Lower leg skin (tissue), 3 donors: ENCODE measurements at regions not wholly inside any gene's neighbourhood (a gene's known extent, or its start where the extent isn't known, plus 50 kb on each side); places are given as distances from the start of the nearest gene placed in this dataset.

Source experiments
- CTCF ChIP-seq, 3 donors: fragments of 450-650 bp; IDR thresholded peaks; one replicate each; pipeline ENCODE4 v1.5.1; 2016; ENCODE audit warnings: antibody characterized with exemption in 3 of 3, mild to moderate bottlenecking in 3 of 3, moderate library complexity in 2 of 3
- POLR2A ChIP-seq, 2 donors: fragments of 450-650 bp; IDR thresholded peaks; one replicate each; pipeline ENCODE4 v1.6.1; 2016 to 2017; ENCODE audit warnings: antibody characterized with exemption in 2 of 2, mild to moderate bottlenecking in 1 of 2, moderate library complexity in 1 of 2

DNA sequence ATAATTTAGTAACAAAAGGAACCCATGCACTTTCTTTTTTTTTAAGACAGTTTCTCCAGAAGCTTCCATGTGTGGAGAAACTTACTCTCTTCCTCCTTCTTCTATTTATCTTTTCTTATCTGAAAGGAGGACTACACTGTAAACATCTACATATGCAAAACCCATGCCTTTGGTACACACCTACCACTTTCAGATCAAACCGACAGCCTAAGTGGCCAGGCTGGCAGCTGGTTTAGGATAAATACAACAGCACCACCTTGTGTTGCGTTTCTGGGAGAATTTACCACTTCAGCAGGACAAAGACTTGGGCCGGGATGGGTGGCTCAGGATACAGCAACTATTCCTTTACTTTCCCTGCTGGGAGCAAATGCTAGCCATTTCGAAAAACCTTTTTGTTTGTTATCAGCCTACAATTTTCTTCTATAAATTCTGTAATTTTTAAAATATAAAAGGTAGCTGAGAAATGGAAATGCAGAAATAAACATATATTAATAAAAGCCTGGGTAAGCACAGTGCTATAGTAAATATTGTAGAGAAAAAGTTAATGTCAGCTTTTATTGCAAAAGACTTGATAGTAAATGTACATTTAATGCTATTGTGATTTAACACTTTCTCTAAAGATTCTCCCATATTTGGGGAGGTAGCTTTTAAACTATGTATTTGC is 94.0 kb upstream of the RFC3 start:
- TF ChIP-seq CTCF (IDR thresholded peaks at IDR 0.05) (peak in 1 of 3 donors; percentile 71), POLR2A (IDR thresholded peaks at IDR 0.05) (no peak)
